Medulla oblongata (tissue), 1 donor: ENCODE measurements at regions not wholly inside any gene's neighbourhood (a gene's known extent, or its start where the extent isn't known, plus 50 kb on each side); places are given as distances from the start of the nearest gene placed in this dataset.
"Not testable (repeated sequence)": the region's sequence is repeated elsewhere in the genome, so short reads cannot be mapped to it uniquely, and the experiment has no call there.

Experiments
- DNase-seq: peaks from one replicate; pipeline ENCODE4 v3.0.0-alpha.2; 2015; ENCODE audit errors: extremely low spot score

DNA sequence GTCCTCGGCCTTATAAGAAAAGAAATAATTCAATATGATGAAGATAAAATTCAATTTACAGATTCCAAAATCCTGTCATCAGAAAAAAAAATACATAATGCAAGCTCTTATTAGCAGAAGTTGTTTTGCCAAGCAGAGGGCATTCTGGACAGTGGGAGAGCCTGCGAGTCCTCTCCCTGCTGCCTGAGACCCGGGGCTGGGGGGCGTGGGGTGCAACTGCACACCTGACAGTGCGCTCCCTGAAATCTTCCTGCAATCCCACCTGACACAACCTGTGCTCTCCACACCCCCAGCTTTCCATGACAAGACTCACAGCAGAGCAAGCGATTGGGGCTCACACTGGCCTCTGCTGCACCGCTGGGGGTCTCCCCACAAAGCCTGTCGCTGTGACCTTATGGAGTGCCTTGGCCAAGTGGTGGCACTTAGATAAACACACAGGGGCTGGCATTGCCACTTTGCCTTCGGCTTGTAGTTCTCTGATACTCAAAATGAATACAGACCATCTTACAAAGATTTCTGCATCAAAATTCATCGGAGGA is 130.3 kb upstream of the PDE10A start:
- DNase-seq, result no peak

- DNase-seq, result no peak
Measured at GRCh38 chr6:165791876-165792437, 128.9 kb upstream of the PDE10A start.

GRCh38 chr6:165791306-165791705 is 128.3 kb upstream of the PDE10A start:
- DNase-seq, result no peak

DNA sequence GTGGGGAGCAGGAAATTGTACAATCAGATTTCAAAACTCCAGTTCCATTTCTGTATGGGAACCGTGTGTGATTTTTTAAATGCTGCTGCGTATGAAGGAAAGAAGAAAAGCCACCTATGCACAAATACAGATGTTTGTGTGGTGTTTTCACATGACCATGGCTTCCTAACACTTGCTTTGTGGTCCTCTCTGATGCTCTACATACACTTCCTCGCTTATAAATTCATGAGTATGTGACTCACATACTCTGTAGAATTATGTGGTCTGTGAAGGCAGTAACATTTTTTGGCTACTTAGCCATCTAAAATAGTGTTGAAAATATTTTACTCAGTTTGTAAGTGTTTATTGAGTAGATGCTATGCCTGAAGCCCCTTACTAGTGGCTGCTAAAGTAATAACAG is 119.8 kb upstream of the PDE10A start:
- no peak for DNase-seq

DNA sequence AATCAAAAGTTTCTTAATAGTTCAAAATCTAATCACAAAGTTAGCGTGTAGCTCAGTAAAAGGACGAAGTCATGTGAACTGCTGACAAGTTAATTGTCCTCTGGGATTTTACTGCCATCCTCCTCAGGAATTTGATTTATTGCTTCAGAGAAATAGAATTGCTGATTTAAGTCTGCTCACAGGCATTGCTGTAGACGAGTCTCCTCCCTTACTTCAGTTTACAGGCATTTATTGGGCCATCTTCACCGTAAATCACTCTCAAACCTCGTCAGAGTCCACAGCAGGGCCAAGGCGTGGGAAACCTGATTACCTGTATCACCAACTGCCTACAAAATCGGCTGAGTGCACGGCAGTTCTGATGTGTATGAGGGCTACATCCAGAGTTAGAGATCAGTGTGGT is 119.1 kb upstream of the PDE10A start:
- no peak for DNase-seq

DNA sequence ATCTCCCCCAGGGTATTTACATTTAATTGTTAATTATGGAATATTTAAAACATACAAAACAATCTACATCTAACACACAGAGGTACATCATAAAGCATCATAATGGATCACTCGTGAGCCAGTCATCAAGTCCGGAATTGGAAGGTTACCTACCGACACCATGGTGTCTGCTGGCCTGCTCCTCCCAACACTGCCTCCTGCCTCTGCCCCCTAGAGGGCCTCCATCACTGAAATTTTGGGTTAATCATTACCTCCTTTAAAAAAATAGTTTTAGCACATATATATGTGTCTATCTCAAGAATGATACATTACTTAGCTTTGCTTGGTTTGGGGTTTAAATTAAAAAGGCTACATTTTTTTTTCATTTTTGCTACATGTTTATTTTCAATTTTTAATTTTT is 114.6 kb upstream of the PDE10A start:
- no peak for DNase-seq

GRCh38 chr6:165776691-165777090 is 113.7 kb upstream of the PDE10A start:
- DNase-seq, result no peak

- no peak for DNase-seq
Measured at GRCh38 chr6:165775721-165776120, 112.7 kb upstream of the PDE10A start.

DNA sequence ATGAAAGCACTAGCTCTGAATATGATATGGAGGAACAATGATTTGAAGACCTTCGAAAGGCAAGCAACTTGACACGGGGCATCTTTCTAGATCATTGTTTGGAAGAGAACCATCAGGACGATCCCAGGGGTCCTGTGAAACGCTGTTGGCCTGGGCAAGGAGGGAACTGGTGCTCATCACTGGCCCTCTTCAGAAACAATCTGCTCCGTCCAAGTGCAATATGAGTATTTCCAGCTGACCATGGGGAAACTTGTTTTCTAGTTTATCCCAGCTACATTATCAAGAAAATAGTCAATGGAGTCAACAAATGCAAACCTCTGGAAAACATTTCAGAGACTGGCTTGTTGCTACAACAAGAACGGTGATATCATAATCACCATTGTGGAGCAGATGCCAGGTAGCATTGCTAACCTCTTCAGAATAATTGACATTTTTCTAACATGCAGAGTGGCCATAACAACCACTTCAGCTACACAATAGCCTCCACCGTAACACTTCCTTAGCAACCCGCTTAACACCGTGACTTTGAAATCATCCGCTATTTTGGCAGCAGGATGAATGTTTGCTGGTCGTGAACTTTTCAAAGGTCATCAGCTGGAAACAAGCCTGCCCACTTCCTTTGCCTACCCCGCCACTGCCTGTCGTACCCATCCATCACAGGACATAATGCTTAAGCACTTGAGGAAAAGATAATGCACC is 112.0 kb upstream of the PDE10A start:
- no peak for DNase-seq

DNA sequence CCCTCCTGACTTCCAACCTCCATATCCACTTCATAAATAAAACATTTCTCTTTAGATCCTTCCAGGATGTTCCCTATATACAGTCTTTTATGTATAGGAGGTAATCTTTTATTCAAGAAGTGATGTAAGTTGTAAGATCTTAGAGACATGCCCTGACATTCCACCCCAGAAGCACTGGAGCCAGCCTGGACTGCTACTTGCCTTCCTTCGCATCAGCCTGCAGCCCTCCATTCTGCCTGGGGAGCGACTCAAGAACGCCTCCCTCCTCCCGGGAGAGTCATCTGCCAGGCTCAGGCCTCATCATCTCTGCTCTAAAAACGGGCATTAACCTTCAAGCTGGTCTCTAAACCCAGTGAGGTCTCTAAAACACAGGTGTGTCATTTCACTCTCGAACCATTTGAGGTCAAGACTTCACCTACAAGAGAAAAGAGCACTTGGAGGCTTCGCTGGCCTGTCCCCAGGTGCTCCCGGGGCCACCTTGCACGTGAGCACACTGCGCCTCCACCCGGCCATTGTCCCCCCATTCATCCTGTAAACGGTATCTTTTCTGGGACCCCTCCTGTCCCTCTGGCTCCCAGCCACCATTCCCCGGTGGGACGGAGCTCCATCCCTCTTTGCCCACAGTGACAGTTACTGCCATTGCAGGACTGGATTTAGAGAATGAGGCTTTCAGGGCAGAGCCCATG is 107.5 kb upstream of the PDE10A start:
- no peak for DNase-seq

- DNase-seq, result no peak
Measured at GRCh38 chr6:165769884-165770283, 106.8 kb upstream of the PDE10A start.

GRCh38 chr6:165769401-165769800 is 106.4 kb upstream of the PDE10A start:
- DNase-seq, result no peak

DNA sequence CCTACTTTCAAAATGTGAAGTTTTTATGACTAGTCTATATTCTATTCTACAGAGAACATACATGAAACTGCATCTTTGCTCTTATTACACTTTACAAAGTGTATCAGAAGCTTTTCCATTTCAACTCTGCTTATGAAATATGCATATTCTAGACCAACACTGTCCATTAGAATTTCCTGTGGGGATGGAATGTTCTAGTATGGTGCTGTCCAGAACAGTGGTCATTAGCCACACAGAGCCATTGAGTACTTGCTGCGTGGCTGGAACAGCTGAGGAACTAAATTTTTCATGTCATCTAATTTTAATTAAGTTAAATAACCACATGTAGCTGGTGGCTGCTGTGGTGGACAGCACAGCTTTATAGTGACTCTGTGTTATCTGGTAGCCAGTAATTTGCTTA is 105.9 kb upstream of the PDE10A start:
- no peak for DNase-seq

- DNase-seq, result no peak
Measured at GRCh38 chr6:165767228-165767627, 104.2 kb upstream of the PDE10A start.

DNA sequence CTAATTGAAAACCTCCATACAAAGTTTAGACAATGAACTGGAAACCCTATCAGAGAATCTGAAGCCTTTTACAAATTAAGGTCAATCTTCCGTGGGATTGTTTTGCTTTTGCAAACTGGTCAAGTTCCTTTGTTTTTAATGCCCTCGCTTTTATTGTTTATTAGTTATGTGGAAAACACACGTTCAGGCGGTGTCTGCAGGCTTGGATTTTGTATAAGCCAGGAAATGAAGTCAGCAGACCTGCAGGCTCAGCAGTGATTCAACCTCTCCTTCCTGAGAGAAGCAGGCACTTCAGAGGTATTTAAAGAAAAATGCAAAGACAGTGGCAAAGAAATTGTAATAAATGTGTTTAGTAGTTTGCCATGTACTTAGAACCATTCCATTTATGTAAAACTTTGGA is 103.4 kb upstream of the PDE10A start:
- DNase-seq, result no peak

DNA sequence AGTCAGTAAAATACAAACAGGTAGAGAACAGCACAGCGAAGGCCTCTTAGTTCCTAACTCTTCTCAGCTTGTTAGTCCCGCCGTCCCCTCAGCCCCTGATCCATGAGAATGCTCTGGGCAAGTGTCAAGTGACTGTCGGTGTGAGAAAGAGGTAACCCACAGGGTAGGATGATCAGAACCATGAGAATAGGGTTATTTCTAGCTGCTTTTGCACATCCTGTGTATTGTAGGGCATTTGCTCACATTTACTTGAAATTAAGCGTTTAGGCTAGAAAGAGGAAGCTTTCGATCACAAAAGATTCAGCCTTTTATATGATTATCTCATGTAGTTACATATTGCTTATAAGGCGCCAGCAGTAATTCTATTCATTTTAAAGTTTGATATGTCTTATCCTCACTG is 103.0 kb upstream of the PDE10A start:
- DNase-seq, result no peak

DNA sequence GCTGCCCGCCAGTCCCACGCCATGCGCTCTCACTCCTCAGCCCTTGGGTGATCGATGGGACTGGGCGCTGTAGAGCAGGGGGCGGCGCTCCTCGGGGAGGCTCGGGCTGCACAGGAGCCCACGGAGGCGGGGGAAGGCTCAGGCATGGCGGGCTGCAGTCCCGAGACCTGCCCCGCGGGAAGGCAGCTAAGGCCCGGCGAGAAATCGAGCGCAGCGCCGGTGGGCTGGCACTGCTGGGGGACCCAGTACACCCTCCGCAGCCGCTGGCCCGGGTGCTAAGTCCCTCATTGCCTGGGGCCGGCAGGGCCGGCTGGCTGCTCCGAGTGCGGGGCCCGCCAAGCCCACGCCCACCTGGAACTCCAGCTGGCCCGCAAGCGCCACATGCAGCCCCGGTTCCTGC is 102.2 kb upstream of the PDE10A start:
- not testable (repeated sequence) for DNase-seq

GRCh38 chr6:165762876-165763275 is 99.8 kb upstream of the PDE10A start:
- no peak for DNase-seq

GRCh38 chr6:165762125-165762524 is 99.1 kb upstream of the PDE10A start:
- DNase-seq, result no peak

GRCh38 chr6:165760803-165761185 is 97.8 kb upstream of the PDE10A start:
- DNase-seq, result no peak

DNA sequence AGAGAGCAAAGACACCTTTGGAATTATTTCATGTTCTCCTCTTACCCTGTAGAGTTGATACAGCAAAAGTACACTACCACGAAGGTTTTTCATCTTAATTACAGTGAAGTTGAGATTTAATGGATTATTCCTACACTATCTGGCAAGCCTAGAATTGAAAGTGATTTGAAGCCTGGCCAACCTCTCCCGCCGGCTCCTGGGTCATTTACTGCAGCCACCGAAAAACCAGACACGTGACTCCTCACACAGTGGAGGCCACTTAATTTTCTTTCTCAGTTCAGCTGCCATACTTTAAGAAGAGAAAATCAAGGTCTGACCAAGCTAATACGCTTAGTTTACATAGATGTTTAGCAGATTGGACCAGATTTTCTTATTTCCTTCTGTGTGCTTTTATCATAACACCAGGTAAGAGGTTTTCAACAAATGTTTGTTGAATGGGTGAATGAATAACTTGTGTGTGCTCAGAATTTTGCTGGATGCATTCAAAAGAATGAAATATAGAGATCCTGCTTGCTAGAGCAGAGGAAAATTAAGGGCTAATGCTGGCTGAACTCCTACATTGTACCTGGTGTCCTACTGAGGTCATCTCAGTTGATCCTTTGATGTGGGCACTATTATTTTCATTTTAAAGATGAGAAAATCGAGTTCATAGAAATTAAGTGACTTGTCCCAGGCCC is 97.2 kb upstream of the PDE10A start:
- no peak for DNase-seq

DNA sequence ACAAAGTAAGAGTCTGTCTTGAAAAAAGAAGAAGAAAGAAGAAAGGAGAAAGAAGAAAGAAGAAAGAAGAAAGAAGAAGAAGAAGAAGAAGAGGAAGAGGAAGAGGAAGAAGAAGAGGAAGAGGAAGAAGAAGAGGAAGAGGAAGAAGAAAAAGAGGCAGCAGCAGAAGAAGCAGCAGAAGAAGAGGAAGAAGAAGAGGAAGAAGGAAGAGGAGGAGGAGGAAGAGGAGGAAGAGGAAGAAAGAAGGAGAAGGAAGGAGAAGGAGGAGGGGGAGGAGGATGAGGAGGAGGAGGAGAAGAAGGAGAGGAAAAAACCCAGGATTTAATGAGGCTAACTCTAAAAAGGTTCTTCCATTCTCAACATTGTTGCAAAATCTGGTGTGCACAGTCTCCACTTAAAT is 95.4 kb upstream of the PDE10A start:
- no peak for DNase-seq

DNA sequence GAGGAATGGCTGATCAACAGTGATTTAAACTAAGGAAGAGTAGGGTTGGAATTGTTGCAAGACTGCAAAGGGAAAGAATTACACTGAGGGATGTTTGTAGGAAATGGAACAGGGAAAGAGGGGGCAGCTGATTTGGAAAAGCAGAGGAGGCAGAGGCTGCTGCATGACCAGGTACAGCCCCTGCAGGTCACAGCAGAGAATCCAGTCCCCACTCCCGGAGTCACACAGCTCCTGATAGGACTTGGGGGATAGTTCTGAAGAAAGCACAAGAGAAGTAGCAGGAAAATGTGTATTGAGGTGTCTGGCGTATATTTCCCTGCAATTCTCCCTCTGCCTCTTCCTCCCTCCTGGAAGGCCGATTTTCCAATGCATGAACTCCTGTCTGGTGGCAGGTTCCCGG is 92.5 kb upstream of the PDE10A start:
- no peak for DNase-seq
